ENCODE measurements at regions not wholly inside any gene's neighbourhood (a gene's known extent, or its start where the extent isn't known, plus 50 kb on each side); places are given as distances from the start of the nearest gene placed in this dataset.

DNA sequence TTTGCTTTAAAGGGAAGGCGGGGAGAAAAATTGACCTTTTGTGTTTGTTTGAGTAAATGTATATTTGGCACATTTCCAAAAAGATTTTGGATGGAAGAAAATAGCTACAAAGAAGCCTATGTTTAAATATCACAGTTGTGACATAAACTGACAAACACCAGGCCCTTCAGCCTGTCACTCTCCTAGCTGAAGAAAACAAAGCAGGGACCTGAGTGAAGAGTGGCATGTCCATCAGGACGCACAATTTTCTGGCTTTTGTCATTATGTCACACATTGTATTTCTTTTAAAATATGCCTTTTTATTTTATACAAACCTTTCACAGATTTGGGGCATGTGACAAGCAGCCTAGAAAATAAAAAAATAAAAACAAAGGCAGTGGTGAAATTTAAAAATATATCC lies 241.2 kb downstream of the OGFRL1 start:
- H3K27me3 ChIP-seq (ENCODE audit: insufficient read depth, low read length, poor library complexity, severe bottlenecking) = no peaks in the 10 kb centered on the region
- H3F3A ChIP-seq (ENCODE audit: low read depth) = no peaks in the 10 kb centered on the region
- H3K4me1 ChIP-seq (ENCODE audit: insufficient read depth, low read length, poor library complexity, severe bottlenecking) = no peaks in the 10 kb centered on the region
- no peak overlapping the region for H3K4me2 ChIP-seq (ENCODE audit: low read depth, low read length, poor library complexity, severe bottlenecking)
- no peak for TF ChIP-seq CTCF (conservative IDR thresholded peaks at IDR 0.05; ENCODE audit: low read length)
- no peak for TF ChIP-seq EZH2phosphoT487 (IDR thresholded peaks at IDR 0.05; ENCODE audit: borderline replicate concordance)
- no peaks in the 10 kb centered on the region for H3K36me3 ChIP-seq (ENCODE audit: insufficient read depth, low read length)
- no peaks in the 10 kb centered on the region for H3K79me2 ChIP-seq (ENCODE audit: insufficient read depth, low read length)
- H3K9me3 ChIP-seq (ENCODE audit: insufficient read depth, low read depth, low read length) = no peaks in the 10 kb centered on the region
- H3K4me3 ChIP-seq (ENCODE audit: low read length, poor library complexity, severe bottlenecking) = no peak overlapping the region
- H4K20me1 ChIP-seq (ENCODE audit: insufficient read depth, low read length, poor library complexity, severe bottlenecking) = no peaks in the 10 kb centered on the region
- no peaks in the 10 kb centered on the region for H3K9me2 ChIP-seq (replicated peaks; ENCODE audit: low read depth, low read length)
- no peak overlapping the region for H3K9ac ChIP-seq (ENCODE audit: low read depth, low read length, poor library complexity, severe bottlenecking)
- H2AFZ ChIP-seq (ENCODE audit: low read length) = no peak overlapping the region

DNA sequence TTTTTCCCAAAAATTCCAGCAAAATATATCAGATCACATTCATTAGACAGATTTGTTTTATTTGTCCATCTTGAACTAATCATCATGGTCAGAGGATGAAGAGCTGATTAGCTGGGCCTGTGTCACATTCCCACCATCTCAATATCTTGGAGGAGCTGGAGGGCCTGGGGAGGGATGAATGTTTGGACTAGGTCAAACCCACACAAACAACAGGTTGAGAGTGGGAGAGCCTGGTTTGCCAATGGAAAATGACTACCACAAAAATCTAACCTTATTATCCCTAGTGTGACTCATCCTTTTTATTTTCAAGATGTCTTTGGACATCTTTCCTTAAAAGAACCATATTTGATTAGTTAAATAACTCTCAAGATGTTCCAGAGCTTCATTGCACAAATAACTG lies 242.4 kb downstream of the OGFRL1 start:
- no peaks in the 10 kb centered on the region for H3K9me3 ChIP-seq (ENCODE audit: insufficient read depth, low read depth, low read length)
- H3K79me2 ChIP-seq (ENCODE audit: insufficient read depth, low read length) = no peaks in the 10 kb centered on the region
- no peaks in the 10 kb centered on the region for H3K27me3 ChIP-seq (ENCODE audit: insufficient read depth, low read length, poor library complexity, severe bottlenecking)
- TF ChIP-seq CTCF (conservative IDR thresholded peaks at IDR 0.05; ENCODE audit: low read length) (no peak), EZH2phosphoT487 (IDR thresholded peaks at IDR 0.05; ENCODE audit: borderline replicate concordance) (no peak)
- no peaks in the 10 kb centered on the region for H3F3A ChIP-seq (ENCODE audit: low read depth)
- no peaks in the 10 kb centered on the region for H3K4me1 ChIP-seq (ENCODE audit: insufficient read depth, low read length, poor library complexity, severe bottlenecking)
- H2AFZ ChIP-seq (ENCODE audit: low read length) = no peak overlapping the region
- H3K4me3 ChIP-seq (ENCODE audit: low read length, poor library complexity, severe bottlenecking) = no peak overlapping the region
- H3K9me2 ChIP-seq (replicated peaks; ENCODE audit: low read depth, low read length) = no peaks in the 10 kb centered on the region
- H3K9ac ChIP-seq (ENCODE audit: low read depth, low read length, poor library complexity, severe bottlenecking) = no peak overlapping the region
- no peaks in the 10 kb centered on the region for H4K20me1 ChIP-seq (ENCODE audit: insufficient read depth, low read length, poor library complexity, severe bottlenecking)
- no peaks in the 10 kb centered on the region for H3K36me3 ChIP-seq (ENCODE audit: insufficient read depth, low read length)
- H3K4me2 ChIP-seq (ENCODE audit: low read depth, low read length, poor library complexity, severe bottlenecking) = no peak overlapping the region

DNA sequence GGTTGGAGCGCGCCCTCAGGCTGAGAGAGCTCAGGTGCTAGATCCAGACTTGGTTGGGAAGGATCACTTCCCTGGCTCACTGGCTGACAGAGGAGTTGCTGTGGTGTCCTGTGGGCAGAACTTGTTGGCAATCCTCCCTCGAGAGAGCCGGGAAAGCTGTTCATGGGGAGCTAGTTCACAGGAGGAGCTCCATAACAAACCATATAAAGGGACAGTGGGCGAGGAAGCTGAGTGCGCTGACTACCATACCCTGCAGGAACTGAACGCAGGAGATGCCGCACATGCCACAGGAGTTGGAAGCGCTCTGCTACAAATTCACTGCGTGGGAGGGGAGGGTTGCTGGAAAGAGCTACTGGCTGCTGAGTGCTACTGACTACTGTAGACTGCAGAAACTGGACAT lies 243.2 kb downstream of the OGFRL1 start:
- no peaks in the 10 kb centered on the region for H4K20me1 ChIP-seq (ENCODE audit: insufficient read depth, low read length, poor library complexity, severe bottlenecking)
- no peaks in the 10 kb centered on the region for H3K27me3 ChIP-seq (ENCODE audit: insufficient read depth, low read length, poor library complexity, severe bottlenecking)
- no peak overlapping the region for H3K4me2 ChIP-seq (ENCODE audit: low read depth, low read length, poor library complexity, severe bottlenecking)
- H3K4me1 ChIP-seq (ENCODE audit: insufficient read depth, low read length, poor library complexity, severe bottlenecking) = no peaks in the 10 kb centered on the region
- H3K9me3 ChIP-seq (ENCODE audit: insufficient read depth, low read depth, low read length) = no peaks in the 10 kb centered on the region
- no peaks in the 10 kb centered on the region for H3K9me2 ChIP-seq (replicated peaks; ENCODE audit: low read depth, low read length)
- no peak overlapping the region for H3K9ac ChIP-seq (ENCODE audit: low read depth, low read length, poor library complexity, severe bottlenecking)
- H2AFZ ChIP-seq (ENCODE audit: low read length) = no peak overlapping the region
- H3F3A ChIP-seq (ENCODE audit: low read depth) = no peaks in the 10 kb centered on the region
- H3K4me3 ChIP-seq (ENCODE audit: low read length, poor library complexity, severe bottlenecking) = no peak overlapping the region
- TF ChIP-seq CTCF (conservative IDR thresholded peaks at IDR 0.05; ENCODE audit: low read length) (no peak), EZH2phosphoT487 (IDR thresholded peaks at IDR 0.05; ENCODE audit: borderline replicate concordance) (no peak)
- H3K79me2 ChIP-seq (ENCODE audit: insufficient read depth, low read length) = no peaks in the 10 kb centered on the region
- no peaks in the 10 kb centered on the region for H3K36me3 ChIP-seq (ENCODE audit: insufficient read depth, low read length)

Measured in Loucy (cell line).